ENCODE measurements at regions not wholly inside any gene's neighbourhood (a gene's known extent, or its start where the extent isn't known, plus 50 kb on each side); places are given as distances from the start of the nearest gene placed in this dataset.
"Not testable (repeated sequence)": the region's sequence is repeated elsewhere in the genome, so short reads cannot be mapped to it uniquely, and the experiment has no call there.

DNA sequence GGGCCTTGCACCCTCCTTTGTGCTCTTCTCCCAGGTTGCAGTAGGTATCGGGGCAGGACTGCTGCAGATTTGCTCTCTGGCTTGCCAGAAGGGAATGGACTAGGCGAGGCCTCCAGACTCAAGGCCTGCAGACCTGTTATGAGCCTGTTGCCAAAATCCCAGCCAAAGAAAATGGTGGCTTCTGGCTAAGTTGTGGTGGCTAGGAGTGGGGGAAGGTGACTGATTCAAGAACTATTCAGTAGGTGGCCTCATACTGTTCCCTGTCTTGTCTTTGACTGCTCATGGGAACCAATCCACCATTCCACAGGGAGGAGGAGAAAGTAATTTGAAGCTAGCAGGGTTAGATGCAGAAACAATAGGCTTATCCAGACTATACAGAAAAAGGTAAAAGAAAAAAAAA, 380.4 kb upstream of the PROK2 start:
- DNase-seq (ENCODE audit: low read depth, low spot score): no peak
- no peaks in the 10 kb centered on the region for H3K9me3 ChIP-seq (ENCODE audit: control insufficient read depth, insufficient read depth, low read length)
- H3K4me3 ChIP-seq (ENCODE audit: low read length): no peak overlapping the region; the same call in 1 of the 2 replicates
- H3K27ac ChIP-seq (ENCODE audit: low read length): no peak overlapping the region
- H3K4me1 ChIP-seq (ENCODE audit: control insufficient read depth, insufficient read depth, low read length): no peaks in the 10 kb centered on the region
- no peaks in the 10 kb centered on the region for H3K36me3 ChIP-seq (ENCODE audit: control insufficient read depth, insufficient read depth, low read length)
- H3K27me3 ChIP-seq (ENCODE audit: control insufficient read depth, insufficient read depth, low read length): no peaks in the 10 kb centered on the region
- no CpG with 5 or more reads among the region's 2 CpGs for WGBS (ENCODE audit: insufficient coverage, insufficient read length)

DNA sequence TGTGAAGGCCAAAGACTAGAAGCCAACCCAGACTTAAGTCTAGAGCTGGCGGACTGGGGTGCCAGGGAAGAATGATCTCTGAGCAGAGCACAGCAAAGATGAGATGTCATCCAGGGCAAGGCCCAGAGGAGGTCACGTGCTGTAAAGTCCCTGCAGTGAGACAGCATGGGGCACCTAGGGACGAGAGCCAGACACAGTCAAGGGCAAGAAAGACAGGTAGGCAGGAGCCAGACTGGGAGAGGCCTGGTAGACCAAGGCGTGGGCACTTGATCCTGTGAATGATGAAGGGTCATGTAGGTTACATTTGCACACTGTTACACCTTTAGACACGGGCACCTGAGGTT, 379.7 kb upstream of the PROK2 start:
- Histone ChIP-seq H3K9me3 (ENCODE audit: control insufficient read depth, insufficient read depth, low read length) (no peaks in the 10 kb centered on the region), H3K4me3 (ENCODE audit: low read length) (no peak overlapping the region), H3K27ac (ENCODE audit: low read length) (no peak overlapping the region), H3K27me3 (ENCODE audit: control insufficient read depth, insufficient read depth, low read length) (no peaks in the 10 kb centered on the region), H3K36me3 (ENCODE audit: control insufficient read depth, insufficient read depth, low read length) (no peaks in the 10 kb centered on the region), H3K4me1 (ENCODE audit: control insufficient read depth, insufficient read depth, low read length) (no peaks in the 10 kb centered on the region)
- no peak for DNase-seq (ENCODE audit: low read depth, low spot score)
- WGBS (ENCODE audit: insufficient coverage, insufficient read length): no CpG with 5 or more reads among the region's 5 CpGs

DNA sequence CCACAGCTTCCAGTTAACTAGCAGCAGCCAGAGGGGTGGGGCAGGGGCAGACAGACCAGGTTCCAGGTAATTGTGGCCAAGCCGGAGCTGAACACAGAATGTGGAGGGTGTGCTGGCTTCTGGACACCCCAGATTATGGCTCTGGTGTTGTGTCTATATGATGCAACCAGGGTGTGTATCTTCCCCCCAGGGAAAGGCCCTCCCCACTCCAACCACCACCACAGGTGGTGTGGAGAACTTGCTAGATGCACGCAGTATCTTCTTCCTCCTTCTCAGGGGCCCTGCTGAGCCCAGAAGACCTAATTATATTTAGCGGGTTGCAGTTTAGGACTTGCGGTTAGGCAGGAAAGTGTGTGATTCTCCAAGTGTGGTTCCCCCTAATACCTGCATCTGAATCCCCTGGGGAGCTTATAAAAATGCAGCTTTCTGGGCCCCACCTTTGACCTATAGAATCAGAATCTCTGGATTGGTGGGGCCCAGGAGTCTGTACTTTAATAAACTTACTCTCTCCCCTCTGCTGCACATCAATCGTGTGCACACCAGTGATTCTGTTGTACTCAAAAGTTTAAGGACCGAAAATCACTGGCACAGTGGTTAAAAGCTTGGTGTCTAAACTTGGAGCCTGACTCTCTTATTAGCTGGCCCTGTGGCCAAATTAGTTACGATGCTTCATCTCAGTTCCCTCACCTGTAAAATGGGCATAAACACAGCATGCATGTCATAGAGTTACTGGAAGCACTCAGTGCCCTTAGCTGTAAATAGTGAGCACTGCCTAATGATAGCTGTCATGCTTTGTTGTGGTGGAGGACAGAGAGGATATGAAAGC, 379.1 kb upstream of the PROK2 start:
- Histone ChIP-seq H3K36me3 (ENCODE audit: control insufficient read depth, insufficient read depth, low read length) (no peaks in the 10 kb centered on the region), H3K27ac (ENCODE audit: low read length) (no peak overlapping the region), H3K27me3 (ENCODE audit: control insufficient read depth, insufficient read depth, low read length) (no peaks in the 10 kb centered on the region), H3K4me1 (ENCODE audit: control insufficient read depth, insufficient read depth, low read length) (no peaks in the 10 kb centered on the region), H3K9me3 (ENCODE audit: control insufficient read depth, insufficient read depth, low read length) (no peaks in the 10 kb centered on the region), H3K4me3 (ENCODE audit: low read length) (no peak overlapping the region)
- WGBS (ENCODE audit: insufficient coverage, insufficient read length): no CpG with 5 or more reads among the region's 7 CpGs
- no peak for DNase-seq (ENCODE audit: low read depth, low spot score)

DNA sequence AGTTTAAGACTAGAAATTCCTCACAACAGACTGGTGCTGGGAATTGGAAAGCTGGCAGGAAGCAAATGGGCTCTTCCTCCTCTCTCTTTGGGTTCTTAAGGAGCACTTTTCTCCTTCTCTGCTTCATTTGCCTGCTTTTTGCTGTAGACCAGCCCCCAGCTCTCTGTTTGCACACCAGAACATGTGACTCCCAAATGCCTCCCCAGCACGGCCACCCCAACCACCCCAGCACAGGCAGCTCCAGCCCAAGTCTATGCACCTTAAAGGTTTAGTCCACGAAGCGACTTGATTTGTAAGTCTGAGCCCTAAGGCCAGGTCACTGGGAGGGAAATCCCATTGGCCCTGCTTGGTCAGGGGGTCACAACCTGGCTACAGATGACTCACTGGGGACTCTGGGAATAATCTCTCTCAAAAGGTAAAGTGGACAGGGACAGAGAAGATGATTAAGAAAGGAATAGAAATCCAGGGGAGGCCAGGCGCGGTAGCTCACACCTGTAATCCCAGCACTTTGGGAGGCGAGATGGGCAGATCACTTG, 377.8 kb upstream of the PROK2 start:
- DNase-seq (ENCODE audit: low read depth, low spot score): no peak
- WGBS (ENCODE audit: insufficient coverage, insufficient read length): no CpG with 5 or more reads among the region's 6 CpGs
- no peak overlapping the region for H3K27ac ChIP-seq (ENCODE audit: low read length)
- H3K9me3 ChIP-seq (ENCODE audit: control insufficient read depth, insufficient read depth, low read length): no peaks in the 10 kb centered on the region
- H3K27me3 ChIP-seq (ENCODE audit: control insufficient read depth, insufficient read depth, low read length): no peaks in the 10 kb centered on the region
- H3K4me3 ChIP-seq (ENCODE audit: low read length): no peak overlapping the region
- H3K4me1 ChIP-seq (ENCODE audit: control insufficient read depth, insufficient read depth, low read length): no peaks in the 10 kb centered on the region
- no peaks in the 10 kb centered on the region for H3K36me3 ChIP-seq (ENCODE audit: control insufficient read depth, insufficient read depth, low read length)

DNA sequence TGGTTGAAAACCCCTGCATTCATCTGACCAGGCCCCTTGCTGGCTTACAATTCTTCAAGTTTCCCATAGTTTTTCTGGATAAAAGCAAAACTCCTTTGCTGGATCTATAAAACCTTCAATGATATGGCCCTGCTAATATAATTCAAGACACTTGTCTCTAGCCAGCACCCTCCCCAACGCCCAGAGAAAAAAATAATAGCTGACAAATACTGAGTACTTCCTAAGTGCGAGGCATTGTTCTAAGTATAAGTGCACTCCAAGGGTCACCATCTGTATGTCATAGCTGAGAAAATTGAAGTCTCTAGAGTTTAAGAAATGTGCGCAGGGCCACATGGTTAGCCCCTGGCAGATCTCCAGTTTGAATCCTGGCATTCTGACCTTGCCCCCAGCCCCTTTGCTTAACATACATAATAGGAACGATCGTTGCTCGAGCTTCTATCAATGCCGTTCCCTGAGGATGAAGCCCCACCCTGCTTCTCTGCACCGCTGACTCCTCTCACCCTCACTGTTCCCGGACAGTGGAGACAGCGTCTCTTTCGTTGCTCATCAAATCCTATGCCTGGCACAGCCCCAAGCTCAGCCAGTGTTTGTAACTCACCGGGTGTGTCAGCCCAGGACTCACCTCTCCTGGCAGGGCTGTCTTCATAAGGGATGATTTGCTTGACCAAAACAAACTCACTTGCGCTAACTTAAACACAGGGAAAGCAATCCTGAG, 377.1 kb upstream of the PROK2 start:
- Histone ChIP-seq H3K4me1 (ENCODE audit: control insufficient read depth, insufficient read depth, low read length) (no peaks in the 10 kb centered on the region), H3K27me3 (ENCODE audit: control insufficient read depth, insufficient read depth, low read length) (no peaks in the 10 kb centered on the region), H3K36me3 (ENCODE audit: control insufficient read depth, insufficient read depth, low read length) (no peaks in the 10 kb centered on the region), H3K9me3 (ENCODE audit: control insufficient read depth, insufficient read depth, low read length) (no peaks in the 10 kb centered on the region), H3K27ac (ENCODE audit: low read length) (no peak overlapping the region), H3K4me3 (ENCODE audit: low read length) (no peak overlapping the region)
- WGBS (ENCODE audit: insufficient coverage, insufficient read length): no CpG with 5 or more reads among the region's 13 CpGs
- DNase-seq (ENCODE audit: low read depth, low spot score): no peak

DNA sequence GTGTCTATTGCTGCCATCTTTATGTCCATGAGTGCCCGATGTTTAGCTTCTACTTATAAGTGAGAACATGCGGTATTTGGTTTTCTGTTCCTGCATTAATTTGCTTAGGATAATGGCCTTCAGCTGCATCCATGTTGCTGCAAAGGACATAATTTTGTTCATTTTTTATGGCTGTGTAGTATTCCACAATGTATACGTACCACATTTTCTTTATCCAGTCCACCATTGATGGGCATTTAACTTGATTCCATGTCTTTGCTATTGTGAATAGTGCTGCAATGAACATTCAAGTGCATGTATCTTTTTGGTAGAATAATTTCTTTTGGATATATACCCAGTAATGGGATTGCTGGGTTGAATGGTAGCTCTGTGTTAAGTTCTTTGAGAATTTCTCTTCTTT, 376.3 kb upstream of the PROK2 start:
- not testable (repeated sequence) for H3K27me3 ChIP-seq (ENCODE audit: control insufficient read depth, insufficient read depth, low read length); H3K4me1 ChIP-seq (ENCODE audit: control insufficient read depth, insufficient read depth, low read length)
- WGBS (ENCODE audit: insufficient coverage, insufficient read length): no CpG with 5 or more reads among the region's 3 CpGs

DNA sequence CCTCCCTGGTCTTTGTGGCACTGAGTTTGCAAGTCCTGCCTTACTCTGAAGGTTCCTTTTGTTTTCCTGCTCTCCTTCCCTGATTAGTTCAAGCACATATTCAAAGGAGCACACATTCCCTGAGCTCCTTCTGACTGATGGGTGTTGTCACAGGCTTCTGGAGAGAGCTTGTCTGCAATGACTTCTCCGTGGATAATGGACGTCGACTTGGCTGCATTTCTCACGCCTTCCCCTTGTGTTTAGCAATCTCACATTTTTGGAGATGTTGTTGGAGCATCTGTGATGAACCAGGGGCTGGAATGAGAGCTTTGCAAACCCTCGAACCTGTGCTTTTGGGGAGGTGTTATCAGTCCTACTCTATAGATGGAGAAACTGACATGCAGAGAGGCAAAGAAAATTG, 375.4 kb upstream of the PROK2 start:
- DNase-seq (ENCODE audit: low read depth, low spot score): no peak
- no peaks in the 10 kb centered on the region for H3K9me3 ChIP-seq (ENCODE audit: control insufficient read depth, insufficient read depth, low read length)
- H3K27me3 ChIP-seq (ENCODE audit: control insufficient read depth, insufficient read depth, low read length): no peaks in the 10 kb centered on the region
- no peaks in the 10 kb centered on the region for H3K4me1 ChIP-seq (ENCODE audit: control insufficient read depth, insufficient read depth, low read length)
- H3K4me3 ChIP-seq (ENCODE audit: low read length): no peak overlapping the region
- no peaks in the 10 kb centered on the region for H3K36me3 ChIP-seq (ENCODE audit: control insufficient read depth, insufficient read depth, low read length)
- no peak overlapping the region for H3K27ac ChIP-seq (ENCODE audit: low read length)
- WGBS (ENCODE audit: insufficient coverage, insufficient read length): no CpG with 5 or more reads among the region's 5 CpGs

More for the DNA sequence above, 376.3 kb upstream of the PROK2 start:
- not testable (repeated sequence) for DNase-seq (ENCODE audit: low read depth, low spot score); H3K27ac ChIP-seq (ENCODE audit: low read length); H3K9me3 ChIP-seq (ENCODE audit: control insufficient read depth, insufficient read depth, low read length); H3K36me3 ChIP-seq (ENCODE audit: control insufficient read depth, insufficient read depth, low read length); H3K4me3 ChIP-seq (ENCODE audit: low read length)

DNA sequence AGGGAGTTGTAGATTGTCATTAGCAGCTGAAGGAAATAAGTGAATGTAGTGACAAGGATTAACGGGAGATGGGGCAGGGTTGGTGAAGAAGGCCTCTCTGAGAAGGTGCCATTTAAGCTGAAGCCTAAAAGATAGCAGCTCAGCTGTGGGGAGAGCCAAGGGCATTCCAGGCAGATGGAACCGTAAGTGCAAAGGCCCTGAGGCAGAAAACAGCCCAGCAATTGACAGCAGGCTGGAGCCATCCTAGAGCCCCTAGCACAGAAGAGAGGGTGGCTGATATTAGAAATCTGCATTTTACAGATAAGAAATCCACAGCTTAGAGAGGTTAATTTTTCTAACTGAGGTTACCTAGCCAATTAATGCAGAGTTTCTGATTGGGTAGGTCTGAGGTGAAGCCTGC, 374.5 kb upstream of the PROK2 start:
- no CpG with 5 or more reads among the region's 2 CpGs for WGBS (ENCODE audit: insufficient coverage, insufficient read length)
- Histone ChIP-seq H3K36me3 (ENCODE audit: control insufficient read depth, insufficient read depth, low read length) (no peaks in the 10 kb centered on the region), H3K9me3 (ENCODE audit: control insufficient read depth, insufficient read depth, low read length) (no peaks in the 10 kb centered on the region), H3K27ac (ENCODE audit: low read length) (no peak overlapping the region), H3K27me3 (ENCODE audit: control insufficient read depth, insufficient read depth, low read length) (no peaks in the 10 kb centered on the region), H3K4me1 (ENCODE audit: control insufficient read depth, insufficient read depth, low read length) (no peaks in the 10 kb centered on the region), H3K4me3 (ENCODE audit: low read length) (no peak overlapping the region)
- no peak for DNase-seq (ENCODE audit: low read depth, low spot score)

DNA sequence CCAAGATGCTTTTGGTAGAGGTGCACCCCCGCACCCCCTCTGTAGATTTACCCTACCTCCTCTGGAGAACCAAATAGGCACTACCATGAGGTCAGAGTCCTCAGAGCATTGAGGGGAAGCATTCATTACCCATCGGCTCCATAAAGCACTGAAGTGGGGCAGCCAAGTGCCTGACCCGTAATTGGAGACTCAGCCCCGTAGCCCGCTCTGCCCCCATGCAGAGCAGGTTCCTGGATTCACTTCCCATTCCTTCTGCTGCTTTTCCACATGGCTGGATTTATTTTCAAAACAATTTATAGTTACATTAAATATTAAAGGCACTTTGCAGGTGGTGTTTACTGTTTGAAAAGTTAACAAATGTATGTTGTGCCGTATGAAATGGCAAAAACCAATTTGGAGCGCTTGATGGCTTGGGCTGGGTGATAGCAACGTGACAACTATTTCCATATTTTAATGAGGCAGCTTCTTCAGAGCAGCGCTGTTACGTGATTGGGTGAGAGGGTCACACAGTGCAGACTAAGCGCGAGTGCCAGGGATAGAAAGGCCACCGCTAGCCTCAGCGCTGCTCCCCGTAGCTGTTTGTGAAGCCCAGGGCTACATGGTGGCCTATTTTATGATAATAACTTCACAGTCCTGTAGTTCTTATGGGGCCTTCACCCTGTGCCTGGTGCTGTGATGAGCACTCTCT, 373.8 kb upstream of the PROK2 start:
- no peak for DNase-seq (ENCODE audit: low read depth, low spot score)
- WGBS (ENCODE audit: insufficient coverage, insufficient read length): no CpG with 5 or more reads among the region's 15 CpGs

DNA sequence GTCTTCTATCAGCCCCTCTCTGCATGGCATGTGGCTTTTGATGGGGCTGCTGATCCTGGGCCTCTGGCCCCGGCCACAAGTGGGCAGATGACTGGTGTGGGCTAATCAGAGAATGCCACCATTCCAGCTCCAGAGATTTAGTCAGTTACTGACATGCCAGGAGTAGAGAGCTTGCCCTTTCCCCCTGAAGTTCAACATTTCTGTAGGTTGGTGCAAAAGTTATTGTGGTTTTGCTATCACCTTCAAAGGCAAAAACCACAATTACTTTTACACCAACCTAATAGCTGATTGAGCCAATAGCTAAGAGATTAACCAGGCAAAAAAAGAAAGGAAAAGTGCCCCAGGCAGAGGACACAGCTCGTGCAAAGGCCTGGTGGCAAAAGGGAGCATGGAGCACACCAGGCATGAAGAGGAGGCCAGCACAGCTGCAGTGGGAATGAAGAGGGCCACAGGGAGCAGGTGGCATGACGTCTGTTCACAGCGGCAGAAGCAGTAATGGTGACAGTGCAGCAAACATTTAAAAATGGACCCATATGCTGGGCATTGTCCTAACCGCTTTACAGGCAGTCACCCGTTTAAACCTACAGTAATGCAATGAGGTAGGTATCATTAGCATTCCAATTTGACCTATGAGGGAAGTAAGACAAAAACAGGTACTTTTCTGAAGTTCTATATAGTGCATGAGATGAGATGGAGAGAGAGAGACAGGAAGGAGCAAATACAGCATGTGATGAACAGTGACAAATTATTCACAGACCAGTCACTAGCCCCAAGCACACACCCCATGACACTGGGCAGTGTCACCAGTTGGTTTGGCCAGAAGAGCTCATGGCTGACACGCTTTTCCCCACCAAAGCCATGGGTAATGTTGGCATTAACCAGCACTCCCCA, 373.0 kb upstream of the PROK2 start:
- H3K27ac ChIP-seq (ENCODE audit: low read length): no peak overlapping the region
- H3K36me3 ChIP-seq (ENCODE audit: control insufficient read depth, insufficient read depth, low read length): no peaks in the 10 kb centered on the region
- H3K9me3 ChIP-seq (ENCODE audit: control insufficient read depth, insufficient read depth, low read length): no peaks in the 10 kb centered on the region
- no CpG with 5 or more reads among the region's 7 CpGs for WGBS (ENCODE audit: insufficient coverage, insufficient read length)
- H3K4me1 ChIP-seq (ENCODE audit: control insufficient read depth, insufficient read depth, low read length): no peaks in the 10 kb centered on the region
- no peaks in the 10 kb centered on the region for H3K27me3 ChIP-seq (ENCODE audit: control insufficient read depth, insufficient read depth, low read length)
- H3K4me3 ChIP-seq (ENCODE audit: low read length): no peak overlapping the region
- DNase-seq (ENCODE audit: low read depth, low spot score): no peak

More for the DNA sequence above, 373.8 kb upstream of the PROK2 start:
- Histone ChIP-seq H3K27me3 (ENCODE audit: control insufficient read depth, insufficient read depth, low read length) (no peaks in the 10 kb centered on the region), H3K36me3 (ENCODE audit: control insufficient read depth, insufficient read depth, low read length) (no peaks in the 10 kb centered on the region), H3K4me1 (ENCODE audit: control insufficient read depth, insufficient read depth, low read length) (no peaks in the 10 kb centered on the region), H3K27ac (ENCODE audit: low read length) (no peak overlapping the region), H3K4me3 (ENCODE audit: low read length) (no peak overlapping the region), H3K9me3 (ENCODE audit: control insufficient read depth, insufficient read depth, low read length) (no peaks in the 10 kb centered on the region)

Measured in iPS DF 6.9 (cell line).